ENCODE measurements at regions not wholly inside any gene's neighbourhood (a gene's known extent, or its start where the extent isn't known, plus 50 kb on each side); places are given as distances from the start of the nearest gene placed in this dataset.

- TF ChIP-seq EZH2 (IDR thresholded peaks at IDR 0.05; ENCODE audit: low read length) (no peak), CTCF (optimal IDR thresholded peaks at IDR 0.05 in 1 of 3, IDR thresholded peaks at IDR 0.05 in 1 of 3, conservative IDR thresholded peaks at IDR 0.05 in 1 of 3; ENCODE audit: extremely low read depth in 1 of 3, insufficient read depth in 2 of 3, low read length in 3 of 3) (no peak)
These were observed 126.4 kb upstream of the NCK2 start for GRCh38 chr2:105618351-105618659.

Measured in keratinocyte (primary cell).